ENCODE measurements at regions not wholly inside any gene's neighbourhood (a gene's known extent, or its start where the extent isn't known, plus 50 kb on each side); places are given as distances from the start of the nearest gene placed in this dataset.

DNA sequence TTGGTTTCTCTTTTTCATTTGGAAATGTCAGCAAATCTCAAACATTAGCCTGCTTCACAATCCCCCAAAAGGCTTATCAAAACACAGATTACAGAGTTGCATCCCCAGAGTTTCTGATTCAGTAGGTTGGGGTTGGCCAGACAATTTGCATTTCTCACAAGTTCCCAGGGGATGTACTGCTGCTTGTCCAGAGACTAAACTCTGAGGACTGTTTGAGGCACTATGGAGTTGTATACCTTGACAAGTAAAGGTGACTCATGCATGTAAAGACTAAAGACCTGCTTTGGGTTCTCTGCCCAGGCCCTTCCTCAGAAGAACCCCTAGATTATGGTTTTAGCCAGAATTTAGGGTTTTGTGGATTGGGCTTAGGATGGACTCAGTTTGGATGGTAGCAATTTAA is 151.1 kb upstream of the ARHGEF26 start:
- Mint-ChIP-seq H3K4me1 (ENCODE audit: low read depth) (no peaks in the 10 kb centered on the region), H3K27me3 (peaks cover 23% of the 10 kb centered on the region), H3K4me3 (no peak overlapping the region), H3K36me3 (ENCODE audit: low read depth) (no peaks in the 10 kb centered on the region), H3K9me3 (no peaks in the 10 kb centered on the region), H3K27ac (no peak overlapping the region)
- ChIA-PET CTCF (interaction anchor here (0.9 to 1.7 kb wide), 2 partner anchors 9 to 927 kb away, joined by 3 to 4 read pairs; no protein-coding TSS in a partner anchor), POLR2A (no interaction called here)
- TF ChIP-seq, protein P1, sequence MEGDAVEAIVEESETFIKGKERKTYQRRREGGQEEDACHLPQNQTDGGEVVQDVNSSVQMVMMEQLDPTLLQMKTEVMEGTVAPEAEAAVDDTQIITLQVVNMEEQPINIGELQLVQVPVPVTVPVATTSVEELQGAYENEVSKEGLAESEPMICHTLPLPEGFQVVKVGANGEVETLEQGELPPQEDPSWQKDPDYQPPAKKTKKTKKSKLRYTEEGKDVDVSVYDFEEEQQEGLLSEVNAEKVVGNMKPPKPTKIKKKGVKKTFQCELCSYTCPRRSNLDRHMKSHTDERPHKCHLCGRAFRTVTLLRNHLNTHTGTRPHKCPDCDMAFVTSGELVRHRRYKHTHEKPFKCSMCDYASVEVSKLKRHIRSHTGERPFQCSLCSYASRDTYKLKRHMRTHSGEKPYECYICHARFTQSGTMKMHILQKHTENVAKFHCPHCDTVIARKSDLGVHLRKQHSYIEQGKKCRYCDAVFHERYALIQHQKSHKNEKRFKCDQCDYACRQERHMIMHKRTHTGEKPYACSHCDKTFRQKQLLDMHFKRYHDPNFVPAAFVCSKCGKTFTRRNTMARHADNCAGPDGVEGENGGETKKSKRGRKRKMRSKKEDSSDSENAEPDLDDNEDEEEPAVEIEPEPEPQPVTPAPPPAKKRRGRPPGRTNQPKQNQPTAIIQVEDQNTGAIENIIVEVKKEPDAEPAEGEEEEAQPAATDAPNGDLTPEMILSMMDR (IDR thresholded peaks at IDR 0.05), result no peak
- no peak overlapping the region for H3K27ac ChIP-seq (ENCODE audit: low read depth in 1 of 2, low read length in 2 of 2)
- no peaks in the 10 kb centered on the region for H3K9me3 ChIP-seq (ENCODE audit: control insufficient read depth in 1 of 2, insufficient read depth in 1 of 2, low read length in 2 of 2)
- H3K27me3 ChIP-seq (ENCODE audit: control insufficient read depth in 1 of 2, insufficient read depth in 2 of 2, low read length in 2 of 2), result no peaks in the 10 kb centered on the region
- H3K36me3 ChIP-seq (ENCODE audit: insufficient read depth, low read length), result no peaks in the 10 kb centered on the region
- H3K4me3 ChIP-seq (ENCODE audit: low read length), result no peak overlapping the region
- no peak for ATAC-seq (ENCODE audit: poor library complexity)
- DNase-seq, result no peak
- no peaks in the 10 kb centered on the region for H3K4me1 ChIP-seq (ENCODE audit: insufficient read depth, low read length)
- intact Hi-C loops (cut with DNase I, micrococcal nuclease), result loop anchor here in 1 of 2 experiments (5.0 kb wide), 1 partner anchor 943 kb away; no protein-coding TSS in a partner anchor

DNA sequence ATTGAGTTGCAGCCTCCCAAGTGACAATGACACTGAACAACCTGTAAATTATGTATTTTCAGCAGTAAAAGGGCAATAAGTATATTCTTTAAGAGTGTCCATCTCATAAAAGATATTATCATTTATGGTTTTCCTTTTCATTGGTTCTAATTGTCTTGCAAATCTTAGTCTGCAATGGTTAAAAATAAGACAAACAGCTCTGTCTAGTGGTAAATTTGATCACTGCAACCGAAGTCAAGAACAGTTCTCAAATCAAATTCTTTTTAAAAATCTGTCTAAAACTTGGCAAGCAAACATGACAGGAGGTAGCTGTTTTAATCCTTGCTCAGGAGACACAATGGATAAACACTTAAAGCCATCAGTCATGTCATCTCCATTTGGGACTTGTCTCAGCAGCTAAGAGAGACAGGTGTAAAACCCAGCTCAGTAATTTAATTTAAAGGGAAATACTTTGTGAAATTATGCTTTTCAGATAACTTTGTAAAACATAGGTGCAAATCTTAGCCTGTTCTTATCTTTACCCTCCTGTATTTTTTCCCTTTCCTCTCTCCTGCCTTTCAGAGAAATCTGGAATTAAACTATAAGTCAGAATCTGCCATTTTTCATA is 150.3 kb upstream of the ARHGEF26 start:
- DNase-seq, result peak in 1 of 14 experiments; percentile 0
- H3K36me3 Mint-ChIP-seq (ENCODE audit: low read depth), result no peaks in the 10 kb centered on the region

DNA sequence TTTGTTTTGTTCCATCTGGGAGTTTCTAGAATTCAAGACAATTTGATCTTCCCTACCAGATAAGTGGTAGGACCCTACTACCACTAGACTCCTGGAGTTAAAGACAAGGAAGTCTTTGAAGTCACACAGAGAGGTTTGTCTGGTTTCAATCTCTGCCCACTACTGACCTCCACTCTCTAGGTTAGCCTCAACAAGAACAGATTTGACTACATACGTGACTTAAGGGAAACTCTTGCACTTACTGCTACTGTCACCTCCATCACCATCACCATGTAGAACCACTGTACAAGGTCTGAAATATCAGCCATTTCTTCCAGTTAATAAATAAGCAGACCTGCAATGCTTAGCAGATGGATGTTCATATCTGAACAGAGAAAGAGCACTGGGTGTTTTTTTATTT is 148.3 kb upstream of the ARHGEF26 start:
- intact Hi-C loops (cut with DNase I, micrococcal nuclease), result loop anchor here in 1 of 2 experiments (5.0 kb wide), 1 partner anchor 946 kb away; no protein-coding TSS in a partner anchor
- no peak for DNase-seq
- H3K4me1 Mint-ChIP-seq (ENCODE audit: low read depth), result no peaks in the 10 kb centered on the region
- no peaks in the 10 kb centered on the region for H3K4me1 ChIP-seq (ENCODE audit: insufficient read depth, low read length)
- H3K4me3 ChIP-seq (ENCODE audit: low read length), result no peak overlapping the region
- ATAC-seq (ENCODE audit: poor library complexity), result no peak
- ChIA-PET POLR2A (no interaction called here), CTCF (no interaction called here)
- no peaks in the 10 kb centered on the region for H3K36me3 Mint-ChIP-seq (ENCODE audit: low read depth)
- peaks cover 20% of the 10 kb centered on the region for H3K27me3 Mint-ChIP-seq
- H3K4me3 Mint-ChIP-seq, result no peak overlapping the region
- H3K27ac ChIP-seq (ENCODE audit: low read depth in 1 of 2, low read length in 2 of 2), result no peak overlapping the region
- TF ChIP-seq, protein P1 (IDR thresholded peaks at IDR 0.05), result no peak
- no peak overlapping the region for H3K27ac Mint-ChIP-seq
- H3K27me3 ChIP-seq (ENCODE audit: control insufficient read depth in 1 of 2, insufficient read depth in 2 of 2, low read length in 2 of 2), result no peaks in the 10 kb centered on the region
- no peaks in the 10 kb centered on the region for H3K9me3 Mint-ChIP-seq
- no peaks in the 10 kb centered on the region for H3K9me3 ChIP-seq (ENCODE audit: control insufficient read depth in 1 of 2, insufficient read depth in 1 of 2, low read length in 2 of 2)
- H3K36me3 ChIP-seq (ENCODE audit: insufficient read depth, low read length), result no peaks in the 10 kb centered on the region

More for the DNA sequence above, 150.3 kb upstream of the ARHGEF26 start:
- Histone ChIP-seq H3K27ac (ENCODE audit: low read depth in 1 of 2, low read length in 2 of 2) (no peak overlapping the region), H3K36me3 (ENCODE audit: insufficient read depth, low read length) (no peaks in the 10 kb centered on the region), H3K27me3 (ENCODE audit: control insufficient read depth in 1 of 2, insufficient read depth in 2 of 2, low read length in 2 of 2) (no peaks in the 10 kb centered on the region), H3K4me3 (ENCODE audit: low read length) (no peak overlapping the region), H3K4me1 (ENCODE audit: insufficient read depth, low read length) (no peaks in the 10 kb centered on the region), H3K9me3 (ENCODE audit: control insufficient read depth in 1 of 2, insufficient read depth in 1 of 2, low read length in 2 of 2) (no peaks in the 10 kb centered on the region)
- H3K27ac Mint-ChIP-seq, result no peak overlapping the region
- H3K4me3 Mint-ChIP-seq, result no peak overlapping the region
- TF ChIP-seq, protein P1 (IDR thresholded peaks at IDR 0.05), result no peak
- intact Hi-C loops (cut with DNase I, micrococcal nuclease), result loop anchor here in 1 of 2 experiments (5.0 kb wide), 1 partner anchor 944 kb away; no protein-coding TSS in a partner anchor
- no peaks in the 10 kb centered on the region for H3K9me3 Mint-ChIP-seq
- peaks cover 26% of the 10 kb centered on the region for H3K27me3 Mint-ChIP-seq
- no peaks in the 10 kb centered on the region for H3K4me1 Mint-ChIP-seq (ENCODE audit: low read depth)
- ATAC-seq (ENCODE audit: poor library complexity), result no peak
- POLR2A ChIA-PET, result no interaction called here
- CTCF ChIA-PET, result interaction anchor here (0.6 to 1.7 kb wide), 3 partner anchors 10 to 930 kb away, joined by 3 to 4 read pairs (median 3); no protein-coding TSS in a partner anchor
